OCI-LY7 (cell line): ENCODE measurements at regions not wholly inside any gene's neighbourhood (a gene's known extent, or its start where the extent isn't known, plus 50 kb on each side); places are given as distances from the start of the nearest gene placed in this dataset.

ENCODE experiments used
- CTCF ChIP-seq: fragments of 200-600 bp; sonication (generic); conservative IDR thresholded peaks from 2 replicates; pipeline ENCODE4 v1.5.1; 2014; ENCODE audit warnings: mild to moderate bottlenecking, antibody characterized with exemption, low read length, moderate library complexity, mixed read lengths
- EZH2phosphoT487 ChIP-seq: fragments of 200-600 bp; sonication (generic); IDR thresholded peaks from 2 replicates; pipeline ENCODE4 v1.6.1; 2018; ENCODE audit warnings: low read depth, borderline replicate concordance, mild to moderate bottlenecking, mixed run types, antibody characterized with exemption, low read length, moderate library complexity, mixed read lengths

DNA sequence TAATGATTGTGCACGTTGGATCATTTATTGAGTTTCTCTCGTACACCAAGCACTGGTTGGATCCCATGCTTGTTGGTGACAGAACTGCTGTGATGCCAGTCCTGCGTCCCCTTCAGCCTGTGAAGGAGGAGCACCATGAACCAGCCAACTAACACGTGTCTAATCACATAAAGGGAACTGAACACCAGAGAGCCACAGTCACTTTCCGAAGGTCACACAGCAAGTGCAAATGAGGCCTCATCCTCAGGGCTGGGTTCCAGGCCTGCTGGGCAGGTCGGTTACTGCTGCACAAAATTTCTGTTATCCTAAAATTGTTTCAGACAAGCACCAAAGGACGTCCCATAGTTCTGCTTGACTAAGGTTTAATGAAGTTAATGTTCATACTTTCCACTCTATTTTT, 332.0 kb upstream of the ZNF32 start:
- TF ChIP-seq CTCF (no peak), EZH2phosphoT487 (no peak)
